Hematopoietic multipotent progenitor cell treated with erythropoietin and hydrocortisone succinate and interleukin-3 and kit ligand, for 4 days (in vitro differentiated cells): ENCODE measurements at regions not wholly inside any gene's neighbourhood (a gene's known extent, or its start where the extent isn't known, plus 50 kb on each side); places are given as distances from the start of the nearest gene placed in this dataset.
A peak's percentile ranks its signal among the peaks of the same experiment; 100 is the strongest.
"Not testable (repeated sequence)": the region's sequence is repeated elsewhere in the genome, so short reads cannot be mapped to it uniquely, and the experiment has no call there.

Experiments
- DNase-seq: peaks from one replicate; pipeline ENCODE4 v3.0.0-alpha.2; 2015

GRCh38 chr5:50501491-50502228 is 60.6 kb upstream of the EMB start:
- peak; percentile 75 for DNase-seq

GRCh38 chr5:50513028-50513457 is 72.0 kb upstream of the EMB start:
- peak; percentile 19 for DNase-seq

- DNase-seq: not testable (repeated sequence)
Observed at GRCh38 chr5:50521060-50521459, 80.0 kb upstream of the EMB start.

GRCh38 chr5:50527514-50528060 is 86.5 kb upstream of the EMB start:
- DNase-seq: not testable (repeated sequence)

GRCh38 chr5:50535393-50535792 is 94.3 kb upstream of the EMB start:
- DNase-seq: no peak

- not testable (repeated sequence) for DNase-seq
Observed at GRCh38 chr5:50537534-50537933, 96.4 kb upstream of the EMB start.

DNA sequence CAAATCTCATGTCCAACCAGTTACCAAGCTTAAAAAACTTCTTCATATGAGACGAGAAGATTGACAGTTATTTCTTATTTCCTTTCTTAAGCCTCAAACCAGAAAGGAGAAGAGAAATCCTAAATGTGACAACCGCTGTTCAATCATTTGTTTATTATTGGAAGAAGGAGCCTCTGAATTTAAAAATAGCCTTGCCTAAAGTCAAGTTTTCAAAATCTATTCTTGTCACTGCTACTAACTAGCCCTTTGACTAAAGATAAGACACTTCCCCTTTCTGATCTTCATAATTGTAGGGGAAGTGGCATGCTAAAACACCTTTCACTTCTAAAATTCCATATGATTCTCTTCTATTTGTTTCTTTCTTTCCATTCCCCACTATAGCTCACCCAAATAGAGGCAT is 106.2 kb upstream of the EMB start:
- DNase-seq: peak; percentile 59

- DNase-seq: no peak
Observed at GRCh38 chr5:50550267-50550666, 109.2 kb upstream of the EMB start.

DNA sequence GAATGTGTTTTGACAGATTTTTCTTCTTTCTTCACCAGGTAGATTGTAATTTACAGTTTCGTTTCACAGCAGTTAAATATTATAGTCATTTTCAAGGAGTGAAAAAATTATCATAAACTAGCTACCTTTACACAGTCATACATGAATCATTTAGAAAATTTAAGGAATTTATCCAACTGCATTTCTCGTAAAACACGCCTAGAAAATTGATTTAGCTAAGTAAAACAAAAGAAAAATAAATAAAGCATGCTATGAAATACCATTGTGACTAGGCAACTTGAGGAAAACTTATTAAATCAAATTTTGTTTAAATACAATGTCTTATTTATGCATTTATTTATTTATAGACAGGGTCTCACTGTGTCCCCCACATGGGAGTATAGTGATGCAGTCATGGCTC is 109.9 kb upstream of the EMB start:
- no peak for DNase-seq

DNA sequence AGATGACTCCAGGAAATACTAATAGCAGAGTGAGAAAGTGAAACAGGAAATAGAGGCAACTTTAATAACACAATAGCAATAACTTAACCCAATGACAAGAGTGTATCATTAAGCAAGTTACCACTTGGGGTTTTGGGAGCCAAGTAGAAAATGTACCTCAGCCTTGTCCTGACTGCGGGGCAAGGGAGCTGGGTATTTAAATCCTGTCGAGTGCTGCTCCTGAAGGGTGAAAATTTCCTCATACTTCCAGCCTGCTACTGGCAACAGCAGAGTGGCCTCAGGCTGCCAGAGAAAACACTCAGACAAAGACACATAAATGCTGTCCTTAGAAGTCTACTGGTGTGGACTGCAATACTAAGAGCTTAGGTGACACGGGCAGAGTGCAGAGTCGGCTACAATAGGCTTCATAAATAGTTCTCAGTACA is 112.5 kb upstream of the EMB start:
- no peak for DNase-seq

GRCh38 chr5:50558640-50559039 is 107.8 kb upstream of the PARP8 start:
- DNase-seq: not testable (repeated sequence)

DNA sequence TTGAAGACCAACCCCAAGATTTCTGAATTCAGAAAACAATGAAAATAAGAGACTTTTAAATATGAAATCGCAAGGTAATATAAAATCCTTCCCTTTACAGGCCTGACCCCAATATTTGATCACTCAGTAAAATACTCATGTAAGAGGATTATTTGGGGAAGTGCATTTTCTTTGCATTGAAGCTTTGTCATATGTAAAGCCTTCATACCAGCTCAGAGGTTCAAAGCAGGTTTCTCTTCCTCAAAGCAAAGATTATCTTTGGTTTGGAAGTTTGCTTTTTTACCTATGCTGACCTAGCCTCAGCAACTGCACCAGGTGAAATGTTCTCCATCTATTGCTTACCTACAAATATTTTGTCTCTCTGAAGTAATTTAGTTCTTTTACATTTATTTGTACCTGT is 106.5 kb upstream of the PARP8 start:
- no peak for DNase-seq

- no peak for DNase-seq
Observed at GRCh38 chr5:50562694-50563093, 103.7 kb upstream of the PARP8 start.

DNA sequence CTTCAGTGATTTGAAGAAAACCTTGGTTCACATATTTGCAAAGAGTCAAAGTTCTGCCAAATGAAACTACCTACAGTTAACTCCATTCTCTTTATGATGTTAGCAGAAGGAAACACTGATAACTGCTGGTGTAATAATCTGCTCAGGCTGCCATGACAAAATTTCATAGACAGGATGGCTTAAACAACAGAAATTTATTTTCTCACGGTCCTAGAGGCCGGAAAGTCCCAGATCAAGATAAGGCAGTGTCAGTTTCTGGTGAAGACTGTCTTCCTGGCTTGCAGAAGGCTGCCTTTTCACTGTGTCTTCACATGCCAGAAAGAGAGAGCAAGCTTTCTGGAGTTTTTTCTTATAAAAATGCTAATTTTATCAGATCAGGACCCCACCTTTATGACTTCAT is 102.4 kb upstream of the PARP8 start:
- DNase-seq: peak; percentile 58

DNA sequence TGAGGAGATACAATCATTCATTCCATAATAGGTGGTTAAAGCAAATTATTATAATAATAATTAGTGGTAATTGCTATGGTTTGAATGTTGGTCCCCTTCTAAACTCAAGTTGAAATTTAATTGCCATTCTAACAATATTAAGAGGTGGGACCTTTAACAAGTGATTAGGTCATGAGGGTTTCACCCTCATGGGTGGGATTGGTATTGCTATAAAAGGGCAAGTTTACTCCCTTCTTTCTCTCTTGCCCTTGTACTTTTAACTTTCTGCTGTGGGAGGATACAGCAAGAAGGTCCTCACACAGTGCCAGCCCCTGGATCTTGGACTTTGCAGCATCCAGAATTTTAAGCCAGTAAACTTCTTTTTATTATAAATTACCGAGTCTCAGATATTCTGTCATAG is 101.9 kb upstream of the PARP8 start:
- DNase-seq: no peak

DNA sequence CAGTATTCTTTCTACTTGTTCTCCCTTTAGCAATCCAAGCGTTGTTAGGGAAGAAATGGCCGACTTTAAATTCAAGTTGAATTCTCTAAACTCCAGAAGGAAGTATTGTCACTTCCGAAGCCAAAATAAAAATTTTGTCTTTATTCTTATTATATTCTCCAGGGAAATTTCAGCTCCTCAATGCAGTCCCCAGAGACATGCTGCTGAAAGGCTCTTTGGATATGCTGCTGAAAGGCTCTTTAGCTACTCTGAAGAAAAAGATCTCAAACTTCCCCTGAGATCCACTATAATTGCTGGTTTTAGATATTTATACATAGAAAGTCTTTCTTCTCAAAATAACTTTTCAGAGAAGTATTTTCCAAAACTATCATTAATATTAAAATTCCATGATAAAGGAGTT is 92.3 kb upstream of the PARP8 start:
- DNase-seq: no peak

DNA sequence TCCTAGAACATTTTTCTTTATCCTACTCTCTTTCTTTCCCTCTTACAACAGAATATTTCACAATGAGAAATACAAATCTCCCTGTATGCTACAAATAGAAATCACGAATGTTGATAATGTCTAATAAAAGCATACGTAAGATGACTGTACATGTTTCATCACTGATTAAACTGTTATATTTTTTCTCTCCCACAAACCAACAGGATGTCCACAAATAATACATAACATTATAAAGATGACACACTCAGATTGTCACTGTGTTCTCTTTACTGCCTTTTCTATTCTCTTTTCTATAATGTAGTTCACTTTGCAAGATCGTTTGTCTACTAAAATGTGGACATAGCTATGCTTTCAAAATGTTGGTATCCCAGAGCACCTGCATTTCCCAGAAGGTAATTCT is 90.7 kb upstream of the PARP8 start:
- no peak for DNase-seq

DNA sequence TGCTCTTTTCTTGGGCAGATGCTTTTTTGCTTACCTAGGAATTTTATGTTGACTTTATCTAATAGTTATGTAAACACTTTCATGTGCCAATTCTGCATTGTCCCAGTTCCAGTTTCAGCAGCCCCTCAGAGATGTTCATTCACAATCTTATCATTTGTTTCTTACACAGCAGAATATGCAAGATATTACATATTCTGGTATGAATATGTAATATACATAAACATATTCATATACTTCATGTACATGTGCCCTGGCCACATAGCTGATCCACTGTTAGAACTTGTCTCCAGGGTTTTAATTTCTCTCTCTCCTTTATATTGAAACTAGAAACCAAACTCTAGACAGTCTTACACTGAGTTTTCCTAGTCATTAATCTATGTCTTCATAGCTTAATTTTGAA is 90.2 kb upstream of the PARP8 start:
- DNase-seq: no peak

DNA sequence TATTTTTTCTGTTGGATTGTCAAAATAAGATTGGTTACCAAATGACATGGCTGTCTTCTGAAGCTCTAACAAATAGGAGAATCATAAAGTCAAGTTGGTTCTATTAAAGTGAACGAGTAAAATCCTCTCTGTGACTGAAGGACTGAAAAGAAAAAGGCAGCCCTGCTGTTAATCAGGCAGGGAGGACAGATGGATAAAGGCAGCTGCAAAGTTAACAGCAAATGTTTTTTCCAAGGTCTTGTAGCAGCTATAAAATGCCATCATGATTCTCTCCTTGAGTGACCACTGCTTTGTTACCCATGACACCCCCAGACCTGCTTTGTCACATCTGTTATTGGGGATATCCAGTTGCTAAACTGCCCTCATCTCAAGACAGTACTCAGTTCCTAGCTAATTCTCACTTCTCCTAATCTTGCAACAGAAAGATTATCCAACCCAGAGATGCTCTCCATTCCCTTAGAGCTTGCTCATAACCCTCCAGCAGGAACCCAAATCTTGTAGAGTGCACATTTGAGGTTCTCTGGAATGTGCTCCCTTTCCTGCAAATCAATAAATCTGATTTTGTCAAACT is 89.7 kb upstream of the PARP8 start:
- DNase-seq: no peak

DNA sequence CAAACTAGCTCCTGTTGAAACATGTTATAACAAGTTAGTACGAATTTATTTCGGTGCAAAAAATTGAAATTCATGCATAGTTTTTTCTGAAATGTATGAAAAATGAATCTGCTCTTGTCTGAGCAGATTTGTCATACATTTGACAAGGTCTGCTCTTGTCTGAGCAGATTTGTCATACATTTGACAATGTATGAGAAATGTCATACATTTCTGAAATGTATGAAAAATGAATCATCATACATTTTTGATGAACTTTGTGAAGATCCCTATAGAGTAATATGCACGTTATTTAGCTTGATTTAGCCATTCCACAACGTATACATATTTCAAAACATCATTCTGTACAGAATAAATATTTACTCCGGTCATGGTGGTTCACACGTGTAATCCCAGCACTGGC is 85.9 kb upstream of the PARP8 start:
- no peak for DNase-seq

GRCh38 chr5:50581845-50582244 is 84.6 kb upstream of the PARP8 start:
- not testable (repeated sequence) for DNase-seq

- DNase-seq: no peak
Observed at GRCh38 chr5:50582699-50583098, 83.7 kb upstream of the PARP8 start.

GRCh38 chr5:50583621-50584020 is 82.8 kb upstream of the PARP8 start:
- DNase-seq: no peak

- not testable (repeated sequence) for DNase-seq
Observed at GRCh38 chr5:50588471-50588870, 78.0 kb upstream of the PARP8 start.
